ENCODE measurements at regions not wholly inside any gene's neighbourhood (a gene's known extent, or its start where the extent isn't known, plus 50 kb on each side); places are given as distances from the start of the nearest gene placed in this dataset.
"Not testable (repeated sequence)": the region's sequence is repeated elsewhere in the genome, so short reads cannot be mapped to it uniquely, and the experiment has no call there.

- DNase-seq; H3K27me3 Mint-ChIP-seq (ENCODE audit: insufficient read depth); H3K36me3 Mint-ChIP-seq (ENCODE audit: low read depth); H3K27ac Mint-ChIP-seq; H3K4me1 Mint-ChIP-seq (ENCODE audit: low read depth); H3K4me3 Mint-ChIP-seq: not testable (repeated sequence)
- peaks cover 11% of the 10 kb centered on the region for H3K9me3 Mint-ChIP-seq
Observed at GRCh38 chr20:29447517-29448484, 1809.7 kb upstream of the DEFB115 start.

- H3K9me3 Mint-ChIP-seq = peaks cover 11% of the 10 kb centered on the region
- H3K27ac Mint-ChIP-seq = no peak overlapping the region
- H3K4me1 Mint-ChIP-seq (ENCODE audit: low read depth) = no peaks in the 10 kb centered on the region
Observed at GRCh38 chr20:29448806-29449470, 1808.5 kb upstream of the DEFB115 start.

GRCh38 chr20:29452186-29452585, 1805.3 kb upstream of the DEFB115 start:
- Mint-ChIP-seq H3K9me3 (peaks cover 26% of the 10 kb centered on the region), H3K27me3 (ENCODE audit: insufficient read depth) (no peaks in the 10 kb centered on the region; the same call in none of the 2 replicates), H3K4me3 (no peak overlapping the region), H3K36me3 (ENCODE audit: low read depth) (no peaks in the 10 kb centered on the region; the same call in 1 of the 2 replicates), H3K27ac (no peak overlapping the region), H3K4me1 (ENCODE audit: low read depth) (no peaks in the 10 kb centered on the region)
- TF ChIP-seq CTCF (IDR thresholded peaks at IDR 0.05) = no peak
- no peak for DNase-seq

More at GRCh38 chr20:29448806-29449470, 1808.5 kb upstream of the DEFB115 start:
- Mint-ChIP-seq H3K4me3 (no peak overlapping the region), H3K27me3 (ENCODE audit: insufficient read depth) (no peaks in the 10 kb centered on the region), H3K36me3 (ENCODE audit: low read depth) (no peaks in the 10 kb centered on the region)
- no peak for DNase-seq
- no peak for TF ChIP-seq CTCF (IDR thresholded peaks at IDR 0.05)

GRCh38 chr20:29456987-29457693, 1800.3 kb upstream of the DEFB115 start:
- DNase-seq; H3K4me1 Mint-ChIP-seq (ENCODE audit: low read depth); H3K27ac Mint-ChIP-seq; H3K4me3 Mint-ChIP-seq; H3K36me3 Mint-ChIP-seq (ENCODE audit: low read depth); H3K27me3 Mint-ChIP-seq (ENCODE audit: insufficient read depth): not testable (repeated sequence)
- H3K9me3 Mint-ChIP-seq = peaks cover 43% of the 10 kb centered on the region

- Mint-ChIP-seq H3K27ac (no peak overlapping the region), H3K4me1 (ENCODE audit: low read depth) (no peaks in the 10 kb centered on the region), H3K4me3 (no peak overlapping the region), H3K9me3 (peaks cover 27% of the 10 kb centered on the region), H3K36me3 (ENCODE audit: low read depth) (no peaks in the 10 kb centered on the region), H3K27me3 (ENCODE audit: insufficient read depth) (no peaks in the 10 kb centered on the region)
- no peak for TF ChIP-seq CTCF (IDR thresholded peaks at IDR 0.05)
- DNase-seq = no peak
Observed at GRCh38 chr20:29472606-29473005, 1784.9 kb upstream of the DEFB115 start.

GRCh38 chr20:29492840-29493239, 1764.6 kb upstream of the DEFB115 start:
- peaks cover 12% of the 10 kb centered on the region for H3K9me3 Mint-ChIP-seq
- not testable (repeated sequence) for H3K27me3 Mint-ChIP-seq (ENCODE audit: insufficient read depth); H3K4me3 Mint-ChIP-seq; H3K4me1 Mint-ChIP-seq (ENCODE audit: low read depth); H3K36me3 Mint-ChIP-seq (ENCODE audit: low read depth); H3K27ac Mint-ChIP-seq; DNase-seq

- not testable (repeated sequence) for H3K36me3 Mint-ChIP-seq (ENCODE audit: low read depth); DNase-seq; H3K27ac Mint-ChIP-seq; H3K4me1 Mint-ChIP-seq (ENCODE audit: low read depth); H3K27me3 Mint-ChIP-seq (ENCODE audit: insufficient read depth); H3K4me3 Mint-ChIP-seq
- peaks cover 17% of the 10 kb centered on the region for H3K9me3 Mint-ChIP-seq
Observed at GRCh38 chr20:29496767-29497166, 1760.7 kb upstream of the DEFB115 start.
